ENCODE measurements at regions not wholly inside any gene's neighbourhood (a gene's known extent, or its start where the extent isn't known, plus 50 kb on each side); places are given as distances from the start of the nearest gene placed in this dataset.

DNA sequence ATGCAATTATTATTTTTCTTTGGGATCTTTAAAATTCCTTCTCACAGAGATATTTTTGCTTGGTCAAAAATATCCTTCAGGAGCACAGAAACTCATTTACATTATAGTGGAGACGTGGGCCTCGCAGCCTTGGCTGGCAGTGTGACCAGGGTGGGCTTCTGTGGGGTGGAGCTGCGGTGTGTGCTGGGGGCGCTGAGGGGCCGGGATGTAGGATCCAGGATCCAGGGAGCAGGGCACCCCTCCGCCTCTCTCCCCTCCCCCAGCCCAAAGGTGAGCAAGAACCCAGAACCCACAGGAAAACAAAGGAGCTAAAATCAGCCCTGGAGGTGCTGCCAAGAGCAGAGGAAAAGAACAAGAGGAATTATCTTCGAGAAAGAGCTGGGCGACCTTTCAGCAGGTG is 79.1 kb upstream of the OLFM1 start:
- 89% methylated on average over 8 of the region's 8 CpGs for WGBS

DNA sequence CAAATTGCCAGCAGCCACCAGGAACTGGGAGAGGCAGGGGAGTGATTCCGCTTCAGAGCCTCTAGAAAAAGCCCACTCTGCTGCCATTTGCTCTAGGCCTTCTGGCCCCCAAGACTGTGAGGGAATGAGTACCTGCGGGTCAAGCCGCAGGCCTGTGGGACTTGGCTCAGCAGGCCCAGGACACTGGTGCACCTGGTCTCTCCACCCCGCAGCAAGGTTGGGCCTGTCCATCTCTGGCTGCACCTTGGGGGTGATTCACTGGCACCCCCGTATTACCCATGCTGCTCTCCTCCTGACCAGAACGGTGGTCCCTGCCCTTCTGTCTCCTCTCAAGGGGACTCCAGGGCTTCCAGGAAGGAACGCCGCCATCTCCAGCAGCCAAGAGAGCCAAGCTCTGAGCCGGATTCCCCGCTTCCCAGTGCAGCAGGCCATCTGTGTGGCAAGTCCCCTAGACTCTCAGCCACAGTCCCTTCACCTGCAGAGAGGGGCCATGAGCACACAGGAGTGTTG is 78.4 kb upstream of the OLFM1 start:
- H3K4me3 ChIP-seq (ENCODE audit: low read depth, low read length), result no peak overlapping the region
- H3K27ac ChIP-seq (ENCODE audit: low read depth), result no peak overlapping the region
- H3K4me1 ChIP-seq (ENCODE audit: insufficient read depth), result no peaks in the 10 kb centered on the region
- no peaks in the 10 kb centered on the region for H3K36me3 ChIP-seq (ENCODE audit: insufficient read depth)
- DNase-seq (ENCODE audit: extremely low spot score), result no peak
- WGBS, result 89% methylated on average over 10 of the region's 10 CpGs

More for the DNA sequence above, 79.1 kb upstream of the OLFM1 start:
- H3K36me3 ChIP-seq (ENCODE audit: insufficient read depth), result no peaks in the 10 kb centered on the region
- H3K4me1 ChIP-seq (ENCODE audit: insufficient read depth), result no peaks in the 10 kb centered on the region
- no peak overlapping the region for H3K4me3 ChIP-seq (ENCODE audit: low read depth, low read length)
- H3K27ac ChIP-seq (ENCODE audit: low read depth), result no peak overlapping the region
- DNase-seq (ENCODE audit: extremely low spot score), result no peak

DNA sequence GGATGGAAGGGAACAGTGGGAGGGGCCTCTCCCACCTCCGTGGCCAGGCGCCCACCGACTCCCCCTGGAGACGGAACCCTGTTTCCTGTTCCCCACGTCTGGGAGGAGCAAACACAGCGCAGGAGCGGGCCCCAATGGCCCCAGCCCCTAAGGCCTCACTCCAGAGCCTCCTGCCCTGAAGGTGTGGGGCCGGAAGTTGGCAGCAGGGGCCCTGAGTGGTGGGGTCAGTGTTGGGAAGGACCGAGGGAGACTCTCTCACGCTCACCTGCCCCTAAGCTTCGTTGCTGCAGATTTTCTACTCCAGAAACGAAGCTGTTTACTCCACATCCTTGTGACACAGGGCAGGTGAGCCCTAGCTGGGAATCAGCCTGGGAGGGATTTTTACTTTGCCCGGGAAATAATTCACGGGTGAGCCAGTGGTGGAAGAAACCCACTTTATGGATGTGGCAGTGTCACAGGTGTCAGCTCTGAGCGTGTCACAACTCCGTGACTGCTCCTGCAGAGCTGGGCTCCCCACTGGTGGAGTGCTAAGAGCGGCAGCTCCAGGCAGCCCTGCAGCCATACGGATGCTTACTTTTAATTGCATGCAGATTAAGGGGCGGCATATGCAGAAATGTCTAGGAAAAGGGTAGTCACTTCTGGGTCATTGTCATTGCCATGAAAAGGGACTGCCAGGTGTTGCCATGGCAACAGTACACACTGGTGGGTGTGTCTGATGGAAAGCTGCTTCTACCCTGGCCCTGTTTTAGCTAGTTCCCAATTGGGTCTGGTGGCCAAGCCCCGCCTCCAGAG is 77.5 kb upstream of the OLFM1 start:
- no peak overlapping the region for H3K27ac ChIP-seq (ENCODE audit: low read depth)
- DNase-seq (ENCODE audit: extremely low spot score), result no peak
- H3K36me3 ChIP-seq (ENCODE audit: insufficient read depth), result no peaks in the 10 kb centered on the region
- H3K4me3 ChIP-seq (ENCODE audit: low read depth, low read length), result no peak overlapping the region
- H3K4me1 ChIP-seq (ENCODE audit: insufficient read depth), result no peaks in the 10 kb centered on the region
- WGBS, result 77% methylated on average over 20 of the region's 20 CpGs

- no peaks in the 10 kb centered on the region for H3K36me3 ChIP-seq (ENCODE audit: insufficient read depth)
- 85% methylated on average over 3 of the region's 3 CpGs for WGBS
- H3K4me3 ChIP-seq (ENCODE audit: low read depth, low read length), result no peak overlapping the region
- DNase-seq (ENCODE audit: extremely low spot score), result no peak
- H3K27ac ChIP-seq (ENCODE audit: low read depth), result no peak overlapping the region
- no peaks in the 10 kb centered on the region for H3K4me1 ChIP-seq (ENCODE audit: insufficient read depth)
These were observed 76.9 kb upstream of the OLFM1 start for GRCh38 chr9:135010586-135010860.

DNA sequence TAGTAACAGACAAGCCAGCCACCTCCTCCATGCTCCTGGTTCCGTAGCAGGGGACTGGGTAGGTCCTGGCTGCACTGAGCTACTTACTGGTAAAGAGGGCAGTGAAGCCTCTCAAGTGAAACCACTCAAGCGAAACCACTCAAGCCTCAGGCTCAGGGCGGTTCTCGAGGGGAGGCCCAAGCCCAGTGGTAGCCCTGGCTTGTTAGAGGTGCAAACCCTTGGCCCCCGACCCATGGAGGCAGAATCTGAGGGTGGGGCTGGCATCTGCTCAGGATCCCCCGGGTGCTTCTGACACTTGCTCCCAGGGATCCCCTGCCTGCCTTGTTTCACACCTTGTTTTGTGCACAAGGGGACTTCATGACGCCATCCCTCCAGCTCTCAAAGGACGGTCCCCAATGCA is 76.5 kb upstream of the OLFM1 start:
- H3K27ac ChIP-seq (ENCODE audit: low read depth), result no peak overlapping the region
- no peak for DNase-seq (ENCODE audit: extremely low spot score)
- no peak overlapping the region for H3K4me3 ChIP-seq (ENCODE audit: low read depth, low read length)
- H3K36me3 ChIP-seq (ENCODE audit: insufficient read depth), result no peaks in the 10 kb centered on the region
- WGBS, result 79% methylated on average over 8 of the region's 8 CpGs
- no peaks in the 10 kb centered on the region for H3K4me1 ChIP-seq (ENCODE audit: insufficient read depth)

DNA sequence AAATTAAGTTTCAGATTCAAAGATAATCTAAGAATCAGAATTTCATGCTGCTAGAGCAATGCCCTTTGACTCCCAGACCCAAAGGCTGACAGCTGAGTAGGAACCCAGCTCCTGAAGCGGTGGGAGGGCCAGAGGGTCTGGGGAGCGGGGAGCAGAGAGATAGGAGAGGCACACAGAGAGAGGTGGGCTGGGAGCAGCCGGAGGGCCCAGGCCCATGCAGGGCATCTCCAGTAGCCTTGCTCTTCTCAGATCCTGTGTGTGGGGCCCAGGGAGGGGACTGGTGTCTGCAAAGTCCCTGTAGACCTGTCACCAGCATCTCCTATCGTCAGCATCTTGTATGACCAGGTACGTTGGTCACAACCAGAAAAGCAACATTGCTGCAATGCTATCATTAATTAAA is 75.3 kb upstream of the OLFM1 start:
- WGBS, result 92% methylated on average over 5 of the region's 5 CpGs
- H3K36me3 ChIP-seq (ENCODE audit: insufficient read depth), result no peaks in the 10 kb centered on the region
- no peak overlapping the region for H3K27ac ChIP-seq (ENCODE audit: low read depth)
- no peak for DNase-seq (ENCODE audit: extremely low spot score)
- no peaks in the 10 kb centered on the region for H3K4me1 ChIP-seq (ENCODE audit: insufficient read depth)
- H3K4me3 ChIP-seq (ENCODE audit: low read depth, low read length), result no peak overlapping the region

DNA sequence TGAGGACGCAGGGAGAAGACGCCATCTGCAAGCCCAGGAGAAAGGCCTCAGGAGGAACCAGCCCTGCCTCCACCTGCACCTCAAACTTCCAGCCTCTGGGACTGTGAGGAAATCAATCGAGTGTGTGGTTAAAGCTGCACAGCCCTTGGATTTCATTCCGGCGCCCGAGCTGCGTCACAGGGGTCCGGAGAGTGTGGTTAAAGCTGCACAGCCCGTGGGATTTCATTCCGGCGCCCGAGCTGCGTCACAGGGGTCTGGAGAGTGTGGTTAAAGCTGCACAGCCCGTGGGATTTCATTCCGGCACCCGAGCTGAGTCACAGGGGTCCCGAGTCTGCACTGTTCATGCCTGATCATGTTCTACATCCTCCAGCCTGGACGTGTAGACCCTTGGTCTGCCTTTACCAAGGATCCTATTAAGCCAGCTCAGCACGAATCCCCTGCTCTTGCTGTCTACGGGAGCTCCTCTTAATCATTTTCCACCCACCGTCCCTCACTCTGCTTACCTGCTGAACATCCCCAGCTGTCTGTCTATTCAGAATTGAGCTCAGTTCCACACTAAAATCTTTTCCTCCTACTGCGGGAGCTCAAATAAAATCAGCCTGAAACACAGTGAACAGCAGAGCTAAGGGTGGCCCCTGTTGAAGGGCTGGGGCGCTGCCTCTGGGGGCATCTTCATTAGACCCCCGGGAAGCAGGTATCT is 73.0 kb upstream of the OLFM1 start:
- DNase-seq (ENCODE audit: extremely low spot score), result no peak
- H3K36me3 ChIP-seq (ENCODE audit: insufficient read depth), result no peaks in the 10 kb centered on the region
- WGBS, result 89% methylated on average over 24 of the region's 24 CpGs

GRCh38 chr9:135015096-135015495 is 72.4 kb upstream of the OLFM1 start:
- Histone ChIP-seq H3K36me3 (ENCODE audit: insufficient read depth) (no peaks in the 10 kb centered on the region), H3K4me1 (ENCODE audit: insufficient read depth) (no peaks in the 10 kb centered on the region), H3K27ac (ENCODE audit: low read depth) (no peak overlapping the region), H3K4me3 (ENCODE audit: low read depth, low read length) (no peak overlapping the region)
- DNase-seq (ENCODE audit: extremely low spot score), result no peak
- 78% methylated on average over 13 of the region's 13 CpGs for WGBS

More for the DNA sequence above, 73.0 kb upstream of the OLFM1 start:
- Histone ChIP-seq H3K4me3 (ENCODE audit: low read depth, low read length) (no peak overlapping the region), H3K4me1 (ENCODE audit: insufficient read depth) (no peaks in the 10 kb centered on the region), H3K27ac (ENCODE audit: low read depth) (no peak overlapping the region)

GRCh38 chr9:135015565-135015964 is 71.9 kb upstream of the OLFM1 start:
- H3K36me3 ChIP-seq (ENCODE audit: insufficient read depth), result no peaks in the 10 kb centered on the region
- no peak overlapping the region for H3K4me3 ChIP-seq (ENCODE audit: low read depth, low read length)
- 53% methylated on average over 6 of the region's 6 CpGs for WGBS
- H3K4me1 ChIP-seq (ENCODE audit: insufficient read depth), result no peaks in the 10 kb centered on the region
- no peak overlapping the region for H3K27ac ChIP-seq (ENCODE audit: low read depth)
- DNase-seq (ENCODE audit: extremely low spot score), result no peak

GRCh38 chr9:135016037-135016640 is 71.3 kb upstream of the OLFM1 start:
- Histone ChIP-seq H3K4me1 (ENCODE audit: insufficient read depth) (no peaks in the 10 kb centered on the region), H3K36me3 (ENCODE audit: insufficient read depth) (no peaks in the 10 kb centered on the region), H3K27ac (ENCODE audit: low read depth) (no peak overlapping the region), H3K4me3 (ENCODE audit: low read depth, low read length) (no peak overlapping the region)
- 66% methylated on average over 14 of the region's 14 CpGs for WGBS
- no peak for DNase-seq (ENCODE audit: extremely low spot score)

DNA sequence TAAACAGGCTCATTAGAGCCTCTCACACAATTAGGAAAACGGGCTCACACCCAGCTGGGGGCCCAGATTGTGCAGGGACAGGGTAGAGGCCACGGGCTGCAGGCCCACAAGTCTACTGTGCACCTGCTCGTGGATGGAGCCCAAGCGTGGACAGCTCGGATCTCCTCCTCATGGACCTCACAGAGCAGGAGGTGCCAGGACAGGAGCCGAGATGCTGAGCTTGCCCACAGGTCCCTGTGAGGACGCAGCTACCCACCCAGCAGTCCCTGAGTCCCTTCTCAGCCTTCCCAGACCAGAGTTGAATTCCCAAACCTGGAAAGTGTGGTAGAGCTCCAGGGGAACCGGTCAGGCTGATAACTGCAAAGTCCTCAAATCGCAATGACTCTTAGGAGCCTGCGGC is 70.6 kb upstream of the OLFM1 start:
- H3K36me3 ChIP-seq (ENCODE audit: insufficient read depth), result no peaks in the 10 kb centered on the region
- H3K4me1 ChIP-seq (ENCODE audit: insufficient read depth), result no peaks in the 10 kb centered on the region
- no peak overlapping the region for H3K4me3 ChIP-seq (ENCODE audit: low read depth, low read length)
- no peak for DNase-seq (ENCODE audit: extremely low spot score)
- H3K27ac ChIP-seq (ENCODE audit: low read depth), result no peak overlapping the region
- WGBS, result 84% methylated on average over 10 of the region's 10 CpGs

GRCh38 chr9:135017899-135018298 is 69.6 kb upstream of the OLFM1 start:
- Histone ChIP-seq H3K4me3 (ENCODE audit: low read depth, low read length) (no peak overlapping the region), H3K27ac (ENCODE audit: low read depth) (no peak overlapping the region), H3K36me3 (ENCODE audit: insufficient read depth) (no peaks in the 10 kb centered on the region), H3K4me1 (ENCODE audit: insufficient read depth) (no peaks in the 10 kb centered on the region)
- WGBS, result 47% methylated on average over 4 of the region's 4 CpGs
- DNase-seq (ENCODE audit: extremely low spot score), result no peak

- DNase-seq (ENCODE audit: extremely low spot score), result no peak
- WGBS, result 88% methylated on average over 13 of the region's 13 CpGs
- Histone ChIP-seq H3K27ac (ENCODE audit: low read depth) (no peak overlapping the region), H3K4me1 (ENCODE audit: insufficient read depth) (no peaks in the 10 kb centered on the region), H3K4me3 (ENCODE audit: low read depth, low read length) (no peak overlapping the region), H3K36me3 (ENCODE audit: insufficient read depth) (no peaks in the 10 kb centered on the region)
These were observed 69.1 kb upstream of the OLFM1 start for GRCh38 chr9:135018306-135018915.

GRCh38 chr9:135019224-135019623 is 68.2 kb upstream of the OLFM1 start:
- H3K4me1 ChIP-seq (ENCODE audit: insufficient read depth), result no peaks in the 10 kb centered on the region
- H3K36me3 ChIP-seq (ENCODE audit: insufficient read depth), result no peaks in the 10 kb centered on the region
- WGBS, result 93% methylated on average over 5 of the region's 5 CpGs
- no peak overlapping the region for H3K4me3 ChIP-seq (ENCODE audit: low read depth, low read length)
- DNase-seq (ENCODE audit: extremely low spot score), result no peak
- no peak overlapping the region for H3K27ac ChIP-seq (ENCODE audit: low read depth)
